ENCODE measurements at regions not wholly inside any gene's neighbourhood (a gene's known extent, or its start where the extent isn't known, plus 50 kb on each side); places are given as distances from the start of the nearest gene placed in this dataset.
"Not testable (repeated sequence)": the region's sequence is repeated elsewhere in the genome, so short reads cannot be mapped to it uniquely, and the experiment has no call there.

- DNase-seq (ENCODE audit: low read depth), result peak; percentile 2
Observed at GRCh38 chr17:51434434-51435170, 174.3 kb downstream of the UTP18 start.

GRCh38 chr17:51435171-51435552, 174.8 kb downstream of the UTP18 start:
- no peak for DNase-seq (ENCODE audit: low read depth)

DNA sequence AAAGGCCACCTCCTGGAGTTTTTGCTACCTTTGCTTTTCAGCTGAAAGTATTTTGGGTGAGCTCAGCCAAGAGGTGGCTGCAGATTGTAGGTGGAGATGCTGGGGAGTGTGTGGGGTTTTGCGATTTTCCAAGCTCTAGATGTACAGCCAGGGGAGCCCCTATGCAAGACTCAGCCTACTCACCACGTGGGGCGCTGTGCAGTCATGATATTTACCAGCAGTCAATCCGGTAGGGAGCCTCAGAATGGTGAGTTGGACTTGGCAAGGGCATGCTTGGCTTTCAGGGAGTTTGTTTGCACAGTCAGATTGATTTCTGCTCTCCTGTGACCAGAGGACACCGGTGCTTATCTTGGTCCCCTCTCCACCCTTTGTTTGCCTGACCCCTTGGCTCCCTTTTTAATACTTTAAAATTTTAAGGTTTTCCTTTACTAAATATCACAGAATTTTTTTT, 175.3 kb downstream of the UTP18 start:
- DNase-seq (ENCODE audit: low read depth), result peak; percentile 11

- DNase-seq (ENCODE audit: low read depth), result no peak
Observed at GRCh38 chr17:51439395-51440229, 179.3 kb downstream of the UTP18 start.

- no peak for DNase-seq (ENCODE audit: low read depth)
Observed at GRCh38 chr17:51441431-51441830, 181.1 kb downstream of the UTP18 start.

- DNase-seq (ENCODE audit: low read depth), result no peak
Observed at GRCh38 chr17:51442088-51442865, 181.9 kb downstream of the UTP18 start.

- DNase-seq (ENCODE audit: low read depth), result no peak
Observed at GRCh38 chr17:51443646-51444045, 183.3 kb downstream of the UTP18 start.

GRCh38 chr17:51445946-51446345, 185.6 kb downstream of the UTP18 start:
- DNase-seq (ENCODE audit: low read depth), result no peak

DNA sequence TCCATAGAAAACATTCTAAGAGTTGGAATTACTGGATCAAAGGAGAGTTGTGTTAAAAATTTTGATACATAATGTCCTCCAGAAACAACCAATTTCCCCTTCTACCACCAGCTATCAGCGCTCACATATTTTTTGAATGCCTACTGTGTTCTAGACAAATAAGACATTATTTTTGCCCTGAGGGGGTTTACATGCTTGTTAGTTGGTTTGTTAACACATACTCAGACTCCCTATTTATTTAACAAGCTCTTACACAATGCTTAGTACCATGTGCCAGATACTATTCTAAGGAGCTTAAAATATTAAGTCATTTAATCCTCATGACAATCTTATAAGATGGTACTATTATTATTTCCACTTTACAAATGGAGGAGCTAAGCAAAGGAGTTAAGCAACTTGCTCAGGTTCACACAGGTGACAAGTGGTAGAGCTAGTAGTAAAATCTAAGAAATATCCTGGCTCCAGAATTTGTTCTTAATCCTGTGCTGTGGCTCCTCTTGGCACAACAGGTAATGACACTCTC, 194.2 kb downstream of the UTP18 start:
- DNase-seq (ENCODE audit: low read depth), result no peak

GRCh38 chr17:51455211-51455610, 194.9 kb downstream of the UTP18 start:
- no peak for DNase-seq (ENCODE audit: low read depth)

DNA sequence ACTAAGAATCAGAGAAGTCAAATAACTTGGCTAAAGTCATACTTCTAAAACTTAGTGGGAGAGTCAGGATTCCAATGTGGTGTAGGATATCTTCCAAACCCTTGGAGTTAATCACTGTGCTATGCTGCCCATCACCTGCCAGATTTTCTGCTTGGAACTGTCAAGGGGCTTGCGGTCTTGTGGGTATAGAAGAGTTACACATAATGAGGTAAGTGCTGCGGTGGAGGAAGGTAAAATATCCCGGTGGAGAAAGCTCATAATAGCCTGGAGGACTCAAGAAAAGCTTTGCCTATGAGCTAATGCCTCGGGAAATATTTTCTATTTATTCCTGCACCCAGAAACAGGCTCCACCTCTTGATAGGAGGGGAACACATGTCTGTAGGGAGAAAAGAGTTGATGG, 195.6 kb downstream of the UTP18 start:
- DNase-seq (ENCODE audit: low read depth), result peak; percentile 20

GRCh38 chr17:51456942-51457341, 196.6 kb downstream of the UTP18 start:
- DNase-seq (ENCODE audit: low read depth), result no peak

DNA sequence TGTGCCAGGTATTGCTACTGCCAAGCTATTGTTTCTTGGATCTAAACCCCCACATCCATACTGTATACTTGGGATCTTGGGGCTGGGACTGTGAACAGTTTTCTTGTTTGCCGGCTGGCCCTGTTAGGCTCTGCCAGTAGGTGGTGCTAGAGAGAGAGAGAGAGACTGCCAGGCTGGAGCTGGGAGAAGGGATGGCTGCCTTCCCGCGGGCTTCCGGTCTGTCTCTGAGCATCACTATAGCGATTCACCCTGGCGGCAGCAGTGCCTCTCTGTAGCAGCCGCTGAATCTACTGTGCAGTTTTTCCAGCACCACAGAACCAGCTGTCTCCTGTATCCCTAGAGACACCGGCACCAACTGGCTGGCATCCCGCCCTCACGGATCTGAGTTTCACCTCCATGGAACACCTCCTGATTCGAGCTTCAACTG, 201.2 kb downstream of the UTP18 start:
- peak; percentile 57 for DNase-seq (ENCODE audit: low read depth)

- no peak for DNase-seq (ENCODE audit: low read depth)
Observed at GRCh38 chr17:51463353-51463752, 203.0 kb downstream of the UTP18 start.

GRCh38 chr17:51467336-51467735, 207.0 kb downstream of the UTP18 start:
- no peak for DNase-seq (ENCODE audit: low read depth)

DNA sequence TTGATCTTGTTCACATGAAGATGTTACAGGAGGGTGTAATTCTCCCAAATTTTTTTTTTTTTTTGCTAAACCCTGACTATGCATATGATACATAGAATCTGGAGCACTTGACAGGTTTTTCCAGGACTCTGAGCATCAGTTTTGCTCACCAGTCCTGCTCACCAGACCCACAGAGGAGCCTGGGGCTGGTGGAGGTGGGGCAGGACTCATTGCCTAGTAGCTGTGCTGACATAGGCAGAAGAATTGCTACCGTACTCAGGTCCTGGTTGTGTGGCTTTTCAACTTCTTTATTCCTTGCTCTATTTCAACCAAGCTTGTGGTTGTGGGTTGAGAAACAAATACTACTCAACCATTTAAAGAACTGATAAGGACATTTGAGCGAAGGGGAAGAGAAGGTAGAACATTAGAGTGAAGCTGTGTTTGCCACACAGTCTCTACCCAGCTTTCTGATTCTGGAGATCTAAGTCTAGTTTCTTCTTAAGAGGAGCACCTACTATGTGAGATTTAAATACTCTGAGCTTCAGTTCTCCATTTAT, 212.4 kb downstream of the UTP18 start:
- no peak for DNase-seq (ENCODE audit: low read depth)

DNA sequence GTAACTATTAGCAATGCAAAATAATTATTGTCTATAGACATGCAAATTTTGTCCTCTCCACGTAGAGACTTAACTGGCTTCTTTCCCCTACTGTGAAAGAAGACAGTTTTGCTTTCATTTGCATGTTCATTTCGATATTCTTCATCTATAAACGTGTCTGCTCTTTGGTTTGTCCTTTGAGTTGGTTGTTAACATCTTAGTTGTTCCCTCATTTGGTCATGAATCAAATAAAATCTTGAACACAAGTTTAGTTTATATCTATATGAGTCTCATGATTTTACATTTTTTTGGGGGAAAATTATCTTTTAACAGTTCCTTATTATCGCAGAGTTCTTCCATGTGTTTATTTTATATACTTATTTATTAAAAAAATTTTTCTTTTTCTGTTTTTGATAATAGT, 214.4 kb downstream of the UTP18 start:
- no peak for DNase-seq (ENCODE audit: low read depth)

DNA sequence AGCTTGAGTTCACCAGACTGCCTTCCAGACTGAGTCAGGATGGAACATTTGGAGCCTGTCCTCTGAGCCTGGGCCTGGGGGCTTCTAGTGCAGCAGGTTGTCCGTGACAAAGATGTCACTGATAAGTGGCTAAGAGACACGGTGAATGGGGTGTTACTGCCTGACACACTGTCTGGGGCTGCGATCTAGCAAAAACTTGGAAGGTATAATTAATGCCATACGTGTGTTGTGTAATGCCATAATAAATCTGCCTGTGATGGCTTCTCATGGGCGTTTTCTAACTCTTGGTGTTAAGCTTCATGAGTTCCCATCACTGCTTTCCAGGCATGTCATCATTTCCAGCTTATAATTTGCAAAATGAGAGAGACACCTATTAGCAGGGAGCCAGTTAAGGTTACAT, 215.4 kb downstream of the UTP18 start:
- DNase-seq (ENCODE audit: low read depth), result no peak

GRCh38 chr17:51479303-51479702, 219.0 kb downstream of the UTP18 start:
- DNase-seq (ENCODE audit: low read depth), result no peak

DNA sequence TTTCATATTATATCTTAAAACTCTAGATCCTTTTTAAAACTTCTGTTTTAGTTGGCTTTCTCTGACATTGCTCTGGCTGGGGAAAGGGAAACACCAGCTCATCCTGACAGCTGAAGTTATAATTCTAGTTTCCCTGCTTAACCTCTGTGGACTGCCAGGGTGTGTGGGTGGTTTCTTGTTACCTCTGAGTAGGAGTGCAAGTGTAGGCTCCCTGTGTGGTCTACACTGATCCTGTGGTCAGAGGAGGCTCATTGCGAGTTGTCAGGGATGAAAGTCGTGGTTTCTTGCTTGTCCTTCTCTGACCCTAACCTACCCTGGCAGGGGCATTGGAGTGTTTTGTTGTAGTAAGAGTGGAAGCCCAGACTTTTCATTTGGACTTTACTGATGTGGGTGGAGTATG, 221.0 kb downstream of the UTP18 start:
- DNase-seq (ENCODE audit: low read depth), result peak; percentile 2

- DNase-seq (ENCODE audit: low read depth), result not testable (repeated sequence)
Observed at GRCh38 chr17:51482248-51482647, 221.9 kb downstream of the UTP18 start.
